ENCODE measurements at regions not wholly inside any gene's neighbourhood (a gene's known extent, or its start where the extent isn't known, plus 50 kb on each side); places are given as distances from the start of the nearest gene placed in this dataset.

- TF ChIP-seq ZFP1 (CRISPR knock-in tag; IDR thresholded peaks at IDR 0.05) (no peak), POLR2A (conservative IDR thresholded peaks at IDR 0.05) (no peak), FOXK2 (conservative IDR thresholded peaks at IDR 0.05 in 1 of 2, IDR thresholded peaks at IDR 0.05 in 1 of 2; ENCODE audit: low read depth in 2 of 2) (no peak), ZFP36 (IDR thresholded peaks at IDR 0.05; ENCODE audit: low read depth, low read length, partially characterized antibody) (no peak)
Observed at GRCh38 chr6:141218583-141218982, 914.1 kb upstream of the GJE1 start.

All from K562 (cell line).